ENCODE measurements at regions not wholly inside any gene's neighbourhood (a gene's known extent, or its start where the extent isn't known, plus 50 kb on each side); places are given as distances from the start of the nearest gene placed in this dataset.
A peak's percentile ranks its signal among the peaks of the same experiment; 100 is the strongest.

DNA sequence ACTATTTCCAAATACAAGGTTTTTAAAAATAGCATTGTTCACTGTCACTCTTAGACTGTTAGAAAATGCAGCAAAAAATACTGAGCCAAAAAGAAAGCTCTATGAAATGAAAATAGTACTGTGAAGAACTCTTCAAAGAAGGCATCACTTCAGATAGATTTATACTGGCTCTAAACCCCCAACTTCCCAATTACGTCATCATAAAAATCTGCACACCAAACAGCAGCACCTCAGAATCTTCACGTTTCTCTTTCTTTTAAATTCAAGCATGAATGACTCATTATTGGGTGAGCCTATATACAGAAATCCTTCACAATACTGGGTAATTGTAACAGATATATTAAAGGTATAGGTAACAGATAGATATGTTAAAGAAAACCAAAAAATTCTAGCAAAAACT, 208.4 kb upstream of the HTR1E start:
- DNase-seq = no peak
- no peaks in the 10 kb centered on the region for H3K9me3 ChIP-seq
- intact Hi-C loops (cut with DNase I) = no loop called here
- ATAC-seq = no peak
- 55 to 70% methylated on average over 2 of the region's 2 CpGs for WGBS, 2 donors
- H3K27ac ChIP-seq = no peak overlapping the region
- no peaks in the 10 kb centered on the region for H3K27me3 ChIP-seq
- no peaks in the 10 kb centered on the region for H3K4me1 ChIP-seq
- H3K36me3 ChIP-seq = no peaks in the 10 kb centered on the region
- H3K4me3 ChIP-seq = no peak overlapping the region
- TF ChIP-seq, protein P1, sequence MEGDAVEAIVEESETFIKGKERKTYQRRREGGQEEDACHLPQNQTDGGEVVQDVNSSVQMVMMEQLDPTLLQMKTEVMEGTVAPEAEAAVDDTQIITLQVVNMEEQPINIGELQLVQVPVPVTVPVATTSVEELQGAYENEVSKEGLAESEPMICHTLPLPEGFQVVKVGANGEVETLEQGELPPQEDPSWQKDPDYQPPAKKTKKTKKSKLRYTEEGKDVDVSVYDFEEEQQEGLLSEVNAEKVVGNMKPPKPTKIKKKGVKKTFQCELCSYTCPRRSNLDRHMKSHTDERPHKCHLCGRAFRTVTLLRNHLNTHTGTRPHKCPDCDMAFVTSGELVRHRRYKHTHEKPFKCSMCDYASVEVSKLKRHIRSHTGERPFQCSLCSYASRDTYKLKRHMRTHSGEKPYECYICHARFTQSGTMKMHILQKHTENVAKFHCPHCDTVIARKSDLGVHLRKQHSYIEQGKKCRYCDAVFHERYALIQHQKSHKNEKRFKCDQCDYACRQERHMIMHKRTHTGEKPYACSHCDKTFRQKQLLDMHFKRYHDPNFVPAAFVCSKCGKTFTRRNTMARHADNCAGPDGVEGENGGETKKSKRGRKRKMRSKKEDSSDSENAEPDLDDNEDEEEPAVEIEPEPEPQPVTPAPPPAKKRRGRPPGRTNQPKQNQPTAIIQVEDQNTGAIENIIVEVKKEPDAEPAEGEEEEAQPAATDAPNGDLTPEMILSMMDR (IDR thresholded peaks at IDR 0.05) = no peak
- no peak for FAIRE-seq

DNA sequence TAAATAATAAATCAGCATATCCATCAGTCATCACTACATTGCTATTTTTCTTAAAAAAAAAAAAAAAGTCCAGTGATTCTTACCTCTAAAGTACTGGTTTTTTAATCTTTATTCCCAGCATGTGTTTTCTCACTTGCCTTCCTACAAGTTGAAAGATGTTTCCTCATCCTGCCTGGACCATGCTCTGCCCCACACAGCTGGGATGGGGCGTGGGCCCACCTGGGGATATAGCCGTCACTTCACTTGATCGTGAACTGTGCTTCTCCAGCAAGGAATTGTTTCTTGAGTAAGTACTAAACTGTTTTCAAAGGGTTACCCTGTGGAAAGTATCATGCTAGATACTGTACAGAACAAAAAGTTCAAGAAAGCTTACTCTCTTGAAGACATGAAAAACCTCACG, 212.6 kb upstream of the HTR1E start:
- intact Hi-C loops (cut with DNase I) = no loop called here
- H3K27me3 ChIP-seq = no peaks in the 10 kb centered on the region
- H3K4me1 ChIP-seq = no peaks in the 10 kb centered on the region
- H3K27ac ChIP-seq = peak overlapping the region in 1 of 4 donors; percentile 17
- no peaks in the 10 kb centered on the region for H3K36me3 ChIP-seq
- TF ChIP-seq, protein P1 (IDR thresholded peaks at IDR 0.05) = no peak
- 53 to 57% methylated on average over 4 of the region's 4 CpGs for WGBS, 2 donors
- H3K9me3 ChIP-seq = no peaks in the 10 kb centered on the region
- FAIRE-seq = no peak
- no peak for ATAC-seq
- H3K4me3 ChIP-seq = no peak overlapping the region
- DNase-seq = no peak

DNA sequence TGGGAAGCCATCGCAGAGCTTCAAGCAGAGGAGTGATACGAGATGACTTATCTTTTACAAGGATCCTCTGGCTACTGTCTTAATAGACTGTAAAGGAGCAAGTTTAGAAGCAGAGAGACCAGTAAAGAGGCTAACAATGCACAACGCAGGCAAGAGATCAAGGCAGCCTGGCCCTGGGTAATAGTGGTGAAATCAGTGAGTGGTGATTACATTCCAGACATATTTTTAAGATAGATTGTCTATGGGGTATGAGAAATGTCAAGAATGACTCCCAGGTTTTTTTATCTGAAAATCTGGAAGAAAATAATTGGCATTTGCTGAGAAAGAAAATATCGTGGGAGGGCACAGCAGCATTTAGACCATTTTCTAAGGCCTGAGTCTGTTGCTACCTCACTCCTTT, 213.6 kb upstream of the HTR1E start:
- ATAC-seq (peak in 2 of 4 donors; percentile 43 to 74), FAIRE-seq (no peak), DNase-seq (no peak)
- no peaks in the 10 kb centered on the region for H3K36me3 ChIP-seq
- peak overlapping the region in 2 of 4 donors; percentile 7 to 8 for H3K27ac ChIP-seq
- no peak overlapping the region for H3K4me3 ChIP-seq
- H3K27me3 ChIP-seq = no peaks in the 10 kb centered on the region
- TF ChIP-seq, protein P1 (IDR thresholded peaks at IDR 0.05) = no peak
- H3K9me3 ChIP-seq = no peaks in the 10 kb centered on the region
- WGBS, 2 donors = 29 to 30% methylated on average over 4 of the region's 4 CpGs
- intact Hi-C loops (cut with DNase I) = no loop called here
- H3K4me1 ChIP-seq = no peaks in the 10 kb centered on the region

DNA sequence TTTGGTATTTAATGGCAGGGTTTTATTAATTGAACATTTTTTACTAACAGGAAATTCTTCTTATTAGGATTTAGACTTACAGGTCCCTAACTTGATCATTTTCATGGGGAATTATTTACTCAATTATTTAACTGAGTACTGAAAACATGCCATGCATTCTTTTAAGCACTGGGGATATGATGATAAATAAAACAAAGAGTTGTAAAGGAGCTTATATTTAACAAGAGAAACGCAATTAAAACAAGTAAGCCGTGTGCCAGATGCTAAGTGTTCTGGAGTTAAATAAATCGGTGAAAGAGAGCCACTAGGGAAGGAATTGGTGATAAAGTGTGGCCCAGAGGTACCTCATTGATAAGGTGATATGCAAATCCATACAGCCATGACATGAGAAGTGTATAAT, 214.2 kb upstream of the HTR1E start:
- WGBS, 2 donors = 13% methylated on average over 3 of the region's 3 CpGs
- no peak for DNase-seq

DNA sequence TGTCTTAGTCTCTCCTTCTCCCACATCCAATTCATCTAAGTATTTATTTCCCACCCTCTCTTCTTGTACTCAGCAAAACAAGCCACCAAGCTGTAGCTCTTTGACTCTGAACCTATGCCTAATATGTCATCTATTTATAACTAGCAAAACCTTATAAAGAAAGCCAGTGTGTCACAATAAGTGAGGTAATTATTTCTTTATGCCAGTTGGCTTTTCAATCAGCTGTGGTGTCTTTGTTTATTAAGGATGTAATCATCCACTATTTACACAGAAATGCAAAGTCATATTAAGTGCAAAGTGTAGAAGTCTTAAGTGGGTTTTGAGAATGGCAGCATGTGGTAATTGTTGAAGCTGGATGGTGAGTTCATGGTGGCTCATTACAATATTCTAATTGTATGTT, 215.2 kb upstream of the HTR1E start:
- no peaks in the 10 kb centered on the region for H3K36me3 ChIP-seq
- H3K4me1 ChIP-seq = no peaks in the 10 kb centered on the region
- FAIRE-seq = no peak
- intact Hi-C loops (cut with DNase I) = no loop called here
- H3K4me3 ChIP-seq = no peak overlapping the region
- TF ChIP-seq, protein P1 (IDR thresholded peaks at IDR 0.05) = no peak
- no peaks in the 10 kb centered on the region for H3K9me3 ChIP-seq
- ATAC-seq = no peak
- no peak for DNase-seq
- no peak overlapping the region for H3K27ac ChIP-seq
- no peaks in the 10 kb centered on the region for H3K27me3 ChIP-seq

More for the DNA sequence above, 214.2 kb upstream of the HTR1E start:
- H3K27ac ChIP-seq = peak overlapping the region in 1 of 4 donors; percentile 8
- no peaks in the 10 kb centered on the region for H3K27me3 ChIP-seq
- peak in 1 of 4 donors; percentile 35 for ATAC-seq
- H3K9me3 ChIP-seq = no peaks in the 10 kb centered on the region
- TF ChIP-seq, protein P1 (IDR thresholded peaks at IDR 0.05) = no peak
- H3K4me3 ChIP-seq = no peak overlapping the region
- FAIRE-seq = no peak
- no peaks in the 10 kb centered on the region for H3K36me3 ChIP-seq
- intact Hi-C loops (cut with DNase I) = no loop called here
- no peaks in the 10 kb centered on the region for H3K4me1 ChIP-seq
